Body of pancreas (tissue), 4 donors: ENCODE measurements at regions not wholly inside any gene's neighbourhood (a gene's known extent, or its start where the extent isn't known, plus 50 kb on each side); places are given as distances from the start of the nearest gene placed in this dataset.

Source experiments
- ATAC-seq: fragments of 150-250 bp; one replicate; pipeline ENCODE4 v1.9.1; 2016
- DNase-seq, 4 donors: peaks; one replicate each; pipeline ENCODE4 v3.0.0-alpha.2; 2019
- H3K27ac ChIP-seq, 4 donors: fragments of 200-600 bp; sonication (generic); 1 replicate in 3 of 4; 2 replicates in 1 of 4; pipeline versions ENCODE4 v1.5.1 to v1.6.1; 2016 to 2019; ENCODE audit warnings: mild to moderate bottlenecking in 1 of 4, mixed read lengths in 1 of 4, moderate library complexity in 1 of 4
- H3K27me3 ChIP-seq, 2 donors: fragments of 200-600 bp; sonication (generic); one replicate each; pipeline ENCODE4 v1.6.0; 2016; ENCODE audit warnings: mild to moderate bottlenecking in 1 of 2
- H3K36me3 ChIP-seq, 2 donors: fragments of 200-600 bp; sonication (generic); replicated peaks in 1 of 2; 2 replicates each; pipeline ENCODE4 v1.5.1; 2016; ENCODE audit warnings: low read depth in 2 of 2; ENCODE audit not compliant: insufficient read depth in 1 of 2
- H3K4me1 ChIP-seq: fragments of 200-600 bp; sonication (generic); one replicate; pipeline ENCODE4 v1.6.0; 2016
- H3K4me3 ChIP-seq, 2 donors: fragments of 200-600 bp; sonication (generic); 1 replicate in 1 of 2; 2 replicates in 1 of 2; pipeline ENCODE4 v1.5.1; 2016 to 2019
- H3K9me3 ChIP-seq, 3 donors: fragments of 200-600 bp; sonication (generic); 1 replicate in 2 of 3; 2 replicates in 1 of 3; pipeline ENCODE4 v1.5.1; 2016
- POLR2A ChIP-seq, 3 donors: fragments of 450-650 bp; IDR thresholded peaks; one replicate each; pipeline ENCODE4 v1.6.1; 2016; ENCODE audit warnings: antibody characterized with exemption in 3 of 3, mild to moderate bottlenecking in 2 of 3
- WGBS, 2 donors: methylation state at CpG; one replicate each; pipeline ENCODE4 v1.1.5; 2017; 5-methylcytosine and 5-hydroxymethylcytosine counted together
- intact Hi-C: fragments of 100-400 bp; cut with DNase I; formaldehyde crosslinking; loops from one replicate; pipeline ENCODE4 v1.15.1; 2023
- TF ChIP-seq, protein P1 (sequence below), 7 experiments: fragments of 450-650 bp in 4 of 7; fragments of 200-600 bp in 3 of 7; sonication (generic) in 3 of 7; IDR thresholded peaks; one replicate each; pipeline ENCODE4 v1.5.1; 2016 to 2019; ENCODE audit warnings: antibody characterized with exemption in 7 of 7

GRCh38 chr2:195037045-195037444, 620.0 kb upstream of the SLC39A10 start:
- no peak overlapping the region for H3K27ac ChIP-seq
- no peaks in the 10 kb centered on the region for H3K27me3 ChIP-seq
- WGBS, 2 donors, result 66 to 72% methylated on average over 2 of the region's 2 CpGs
- intact Hi-C loops, result no loop called here
- no peak overlapping the region for H3K4me3 ChIP-seq
- DNase-seq (no peak), ATAC-seq (no peak)
- no peaks in the 10 kb centered on the region for H3K36me3 ChIP-seq
- TF ChIP-seq POLR2A (IDR thresholded peaks at IDR 0.05), result no peak
- TF ChIP-seq, protein P1, sequence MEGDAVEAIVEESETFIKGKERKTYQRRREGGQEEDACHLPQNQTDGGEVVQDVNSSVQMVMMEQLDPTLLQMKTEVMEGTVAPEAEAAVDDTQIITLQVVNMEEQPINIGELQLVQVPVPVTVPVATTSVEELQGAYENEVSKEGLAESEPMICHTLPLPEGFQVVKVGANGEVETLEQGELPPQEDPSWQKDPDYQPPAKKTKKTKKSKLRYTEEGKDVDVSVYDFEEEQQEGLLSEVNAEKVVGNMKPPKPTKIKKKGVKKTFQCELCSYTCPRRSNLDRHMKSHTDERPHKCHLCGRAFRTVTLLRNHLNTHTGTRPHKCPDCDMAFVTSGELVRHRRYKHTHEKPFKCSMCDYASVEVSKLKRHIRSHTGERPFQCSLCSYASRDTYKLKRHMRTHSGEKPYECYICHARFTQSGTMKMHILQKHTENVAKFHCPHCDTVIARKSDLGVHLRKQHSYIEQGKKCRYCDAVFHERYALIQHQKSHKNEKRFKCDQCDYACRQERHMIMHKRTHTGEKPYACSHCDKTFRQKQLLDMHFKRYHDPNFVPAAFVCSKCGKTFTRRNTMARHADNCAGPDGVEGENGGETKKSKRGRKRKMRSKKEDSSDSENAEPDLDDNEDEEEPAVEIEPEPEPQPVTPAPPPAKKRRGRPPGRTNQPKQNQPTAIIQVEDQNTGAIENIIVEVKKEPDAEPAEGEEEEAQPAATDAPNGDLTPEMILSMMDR (IDR thresholded peaks at IDR 0.05), result no peak
- no peaks in the 10 kb centered on the region for H3K9me3 ChIP-seq
- H3K4me1 ChIP-seq, result no peaks in the 10 kb centered on the region

DNA sequence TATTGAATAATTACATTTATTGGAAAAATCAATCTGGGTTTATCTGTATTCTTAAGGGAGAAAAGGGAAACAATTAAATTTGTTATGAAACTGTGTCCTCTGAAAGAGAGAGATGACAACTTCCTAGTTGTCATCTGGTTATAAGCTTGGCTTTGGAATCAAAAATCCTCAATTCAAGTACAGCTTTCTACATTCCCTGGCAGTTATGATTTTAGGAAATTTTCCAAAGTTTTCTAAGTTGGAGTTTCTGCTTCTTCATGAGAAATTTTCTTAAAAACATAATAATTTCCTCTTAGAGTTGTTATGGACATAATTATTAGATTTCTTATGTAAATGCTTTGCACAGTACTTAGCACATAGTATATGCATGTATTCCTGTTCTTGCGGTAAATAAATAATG, 625.6 kb upstream of the SLC39A10 start:
- TF ChIP-seq, protein P1 (IDR thresholded peaks at IDR 0.05), result no peak
- TF ChIP-seq POLR2A (IDR thresholded peaks at IDR 0.05), result no peak
- Histone ChIP-seq H3K4me1 (no peaks in the 10 kb centered on the region), H3K27me3 (no peaks in the 10 kb centered on the region), H3K9me3 (no peaks in the 10 kb centered on the region), H3K4me3 (no peak overlapping the region), H3K27ac (no peak overlapping the region), H3K36me3 (no peaks in the 10 kb centered on the region)
- no peak for DNase-seq
- intact Hi-C loops, result no loop called here
- 86 to 96% methylated on average over 1 of the region's 1 CpG for WGBS, 2 donors
- ATAC-seq, result no peak

DNA sequence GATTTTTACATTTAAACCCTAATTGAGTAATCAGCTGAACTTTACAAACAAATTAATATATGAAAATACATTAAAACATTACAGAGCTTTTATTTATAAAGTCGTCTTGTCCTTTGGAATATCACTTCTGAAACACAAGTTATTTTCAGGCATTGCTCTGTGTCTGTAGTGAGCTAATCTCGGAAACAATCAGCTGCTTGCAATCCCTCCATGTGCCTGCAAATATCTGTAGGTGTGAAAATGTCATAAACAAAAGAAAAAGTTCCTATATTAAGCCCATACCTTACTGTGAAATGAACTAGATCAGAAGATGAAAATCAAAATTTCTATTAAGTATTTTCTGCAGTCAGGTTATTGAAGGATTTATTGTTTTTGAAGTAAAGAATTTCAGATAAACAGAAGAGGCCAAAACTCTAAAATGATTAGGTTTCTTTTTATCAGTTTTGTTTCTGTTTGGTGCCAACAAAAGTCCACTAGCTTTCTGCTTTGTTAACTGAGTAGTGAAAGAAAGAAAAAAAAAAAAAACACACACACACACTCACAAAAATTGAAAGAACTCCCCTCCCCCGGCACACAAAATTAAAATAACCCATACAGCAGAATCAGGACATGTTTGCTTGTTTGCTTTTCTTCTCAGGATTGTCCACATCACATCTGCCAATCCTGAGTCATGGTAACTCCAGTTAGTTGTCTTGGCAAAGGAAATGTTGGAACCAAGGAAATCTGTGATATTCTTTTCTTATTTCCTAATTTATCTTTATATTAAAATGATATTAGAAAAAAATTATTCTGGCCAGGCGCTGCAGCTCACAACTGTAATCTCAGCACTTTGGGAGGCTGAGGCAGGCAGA, 627.0 kb upstream of the SLC39A10 start:
- intact Hi-C loops, result no loop called here
- TF ChIP-seq, protein P1 (IDR thresholded peaks at IDR 0.05), result no peak
- TF ChIP-seq POLR2A (IDR thresholded peaks at IDR 0.05), result no peak
- 46 to 49% methylated on average over 4 of the region's 4 CpGs for WGBS, 2 donors
- Histone ChIP-seq H3K27me3 (no peaks in the 10 kb centered on the region), H3K4me3 (no peak overlapping the region), H3K4me1 (no peaks in the 10 kb centered on the region), H3K36me3 (no peaks in the 10 kb centered on the region), H3K27ac (no peak overlapping the region), H3K9me3 (no peaks in the 10 kb centered on the region)
- no peak for ATAC-seq
- DNase-seq, result no peak

GRCh38 chr2:195027947-195028346, 629.1 kb upstream of the SLC39A10 start:
- Histone ChIP-seq H3K4me1 (no peaks in the 10 kb centered on the region), H3K4me3 (no peak overlapping the region), H3K36me3 (no peaks in the 10 kb centered on the region), H3K9me3 (no peaks in the 10 kb centered on the region), H3K27me3 (no peaks in the 10 kb centered on the region), H3K27ac (no peak overlapping the region)
- no peak for ATAC-seq
- no peak for DNase-seq
- intact Hi-C loops, result no loop called here
- WGBS, 2 donors, result 38 to 44% methylated on average over 4 of the region's 4 CpGs
- no peak for TF ChIP-seq POLR2A (IDR thresholded peaks at IDR 0.05)
- TF ChIP-seq, protein P1 (IDR thresholded peaks at IDR 0.05), result no peak

DNA sequence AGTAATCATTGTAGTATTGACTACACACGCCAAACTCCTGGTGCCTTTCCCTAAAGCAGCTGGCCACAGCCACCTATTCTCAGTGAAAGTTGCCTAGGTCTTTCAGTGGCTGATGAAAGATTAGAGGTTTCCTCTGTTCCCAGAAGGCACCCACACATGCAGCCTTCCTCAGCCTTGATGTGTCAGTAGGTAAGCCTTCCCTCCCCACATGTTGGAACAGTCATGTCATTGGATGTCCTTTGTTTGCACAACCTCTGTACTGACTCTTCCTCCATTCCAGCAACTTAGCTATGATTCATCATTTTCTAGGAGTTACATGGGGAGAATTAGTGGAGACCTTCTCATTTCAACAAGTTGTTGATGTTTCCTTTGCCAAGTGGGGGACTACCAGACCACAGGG, 630.8 kb upstream of the SLC39A10 start:
- H3K4me1 ChIP-seq, result no peaks in the 10 kb centered on the region
- TF ChIP-seq POLR2A (IDR thresholded peaks at IDR 0.05), result no peak
- TF ChIP-seq, protein P1 (IDR thresholded peaks at IDR 0.05), result no peak
- no peaks in the 10 kb centered on the region for H3K27me3 ChIP-seq
- intact Hi-C loops, result no loop called here
- no peak for DNase-seq
- H3K36me3 ChIP-seq, result no peaks in the 10 kb centered on the region
- no peaks in the 10 kb centered on the region for H3K9me3 ChIP-seq
- WGBS, 2 donors, result 61 to 72% methylated on average over 1 of the region's 1 CpG
- H3K27ac ChIP-seq, result no peak overlapping the region
- no peak for ATAC-seq
- H3K4me3 ChIP-seq, result no peak overlapping the region
